Liver (tissue), 3 donors: ENCODE measurements at regions not wholly inside any gene's neighbourhood (a gene's known extent, or its start where the extent isn't known, plus 50 kb on each side); places are given as distances from the start of the nearest gene placed in this dataset.

Experiments used
- TAF1 ChIP-seq: conservative IDR thresholded peaks from 2 replicates; pipeline ENCODE4 v1.6.1; 2016; ENCODE audit warnings: antibody characterized with exemption, mild to moderate bottlenecking
- TF ChIP-seq, protein P1 (sequence below): fragments of 150-350 bp; IDR thresholded peaks from 2 replicates; pipeline ENCODE4 v1.5.1; 2017; ENCODE audit warnings: improper control_type of control experiment, low read depth, low read length; ENCODE audit not compliant: missing input control
- TF ChIP-seq, protein P2 (sequence below): IDR thresholded peaks from 2 replicates; pipeline ENCODE4 v1.6.1; 2016; ENCODE audit warnings: antibody characterized with exemption
- donor health status: healthy.
- donor health status: healthy.

DNA sequence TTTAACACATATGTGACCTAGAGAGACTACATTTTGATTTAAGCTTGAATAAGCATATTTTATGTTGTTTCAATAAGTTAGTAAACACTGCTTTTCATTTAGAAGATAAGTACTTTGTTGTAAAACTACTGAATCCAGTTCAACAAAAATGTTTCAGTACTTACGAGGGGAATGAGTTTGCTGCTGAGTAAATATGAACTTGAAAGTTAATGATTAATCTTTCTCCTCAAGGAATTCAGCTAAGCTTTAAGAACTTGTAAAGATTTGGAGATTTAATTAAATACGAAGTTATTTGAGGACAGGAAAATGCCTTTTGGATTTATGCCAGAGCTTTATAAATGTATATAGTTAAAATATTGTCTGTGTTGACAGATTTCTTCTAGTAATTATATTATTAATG, 933.0 kb upstream of the LCORL start:
- no peak for TF ChIP-seq TAF1
- TF ChIP-seq, protein P1, sequence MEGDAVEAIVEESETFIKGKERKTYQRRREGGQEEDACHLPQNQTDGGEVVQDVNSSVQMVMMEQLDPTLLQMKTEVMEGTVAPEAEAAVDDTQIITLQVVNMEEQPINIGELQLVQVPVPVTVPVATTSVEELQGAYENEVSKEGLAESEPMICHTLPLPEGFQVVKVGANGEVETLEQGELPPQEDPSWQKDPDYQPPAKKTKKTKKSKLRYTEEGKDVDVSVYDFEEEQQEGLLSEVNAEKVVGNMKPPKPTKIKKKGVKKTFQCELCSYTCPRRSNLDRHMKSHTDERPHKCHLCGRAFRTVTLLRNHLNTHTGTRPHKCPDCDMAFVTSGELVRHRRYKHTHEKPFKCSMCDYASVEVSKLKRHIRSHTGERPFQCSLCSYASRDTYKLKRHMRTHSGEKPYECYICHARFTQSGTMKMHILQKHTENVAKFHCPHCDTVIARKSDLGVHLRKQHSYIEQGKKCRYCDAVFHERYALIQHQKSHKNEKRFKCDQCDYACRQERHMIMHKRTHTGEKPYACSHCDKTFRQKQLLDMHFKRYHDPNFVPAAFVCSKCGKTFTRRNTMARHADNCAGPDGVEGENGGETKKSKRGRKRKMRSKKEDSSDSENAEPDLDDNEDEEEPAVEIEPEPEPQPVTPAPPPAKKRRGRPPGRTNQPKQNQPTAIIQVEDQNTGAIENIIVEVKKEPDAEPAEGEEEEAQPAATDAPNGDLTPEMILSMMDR: no peak
- TF ChIP-seq, protein P2, sequence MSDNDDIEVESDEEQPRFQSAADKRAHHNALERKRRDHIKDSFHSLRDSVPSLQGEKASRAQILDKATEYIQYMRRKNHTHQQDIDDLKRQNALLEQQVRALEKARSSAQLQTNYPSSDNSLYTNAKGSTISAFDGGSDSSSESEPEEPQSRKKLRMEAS: no peak
